Sigmoid colon (tissue), 4 donors: ENCODE measurements at regions not wholly inside any gene's neighbourhood (a gene's known extent, or its start where the extent isn't known, plus 50 kb on each side); places are given as distances from the start of the nearest gene placed in this dataset.

Source experiments
- EP300 ChIP-seq, 4 donors: sonication (generic); formaldehyde crosslinking; IDR thresholded peaks; one replicate each; pipeline ENCODE4 v1.6.1; 2017; ENCODE audit warnings: antibody characterized with exemption in 4 of 4
- POLR2A ChIP-seq, 2 donors: fragments of 450-650 bp; IDR thresholded peaks; one replicate each; pipeline ENCODE4 v1.6.1; 2016; ENCODE audit warnings: antibody characterized with exemption in 2 of 2, mild to moderate bottlenecking in 2 of 2, moderate library complexity in 2 of 2
- POLR2AphosphoS5 ChIP-seq, 4 donors: sonication (generic); formaldehyde crosslinking; IDR thresholded peaks; one replicate each; pipeline ENCODE4 v1.6.1; 2017; ENCODE audit warnings: antibody characterized with exemption in 4 of 4
- TF ChIP-seq, protein P1 (sequence below), 4 experiments: fragments of 450-650 bp in 3 of 4; fragments of 200-600 bp in 1 of 4; IDR thresholded peaks; one replicate each; pipeline ENCODE4 v1.5.1; 2016 to 2019; ENCODE audit warnings: antibody characterized with exemption in 4 of 4, mild to moderate bottlenecking in 3 of 4, moderate library complexity in 2 of 4

DNA sequence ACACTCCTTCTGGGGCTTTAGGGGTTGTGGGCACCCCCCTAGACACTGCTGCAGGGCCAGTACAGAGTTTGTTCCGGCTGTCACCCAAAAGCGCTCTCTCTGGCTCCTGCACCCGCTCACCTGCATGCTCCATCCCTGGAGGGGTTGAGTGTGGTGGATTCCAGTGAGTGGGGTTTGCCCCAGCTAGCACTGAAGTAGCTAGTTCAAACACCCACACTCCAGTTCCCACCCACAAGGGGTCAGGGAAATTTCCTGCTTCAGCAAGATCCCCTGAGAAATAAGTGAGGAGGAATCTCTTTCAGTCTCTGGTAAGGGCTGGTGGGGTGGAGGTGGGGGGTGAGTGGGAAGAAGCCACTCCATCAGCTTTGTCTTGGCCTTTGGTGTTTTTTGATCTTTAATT lies 73.6 kb downstream of the TMEM17 start:
- TF ChIP-seq, protein P1, sequence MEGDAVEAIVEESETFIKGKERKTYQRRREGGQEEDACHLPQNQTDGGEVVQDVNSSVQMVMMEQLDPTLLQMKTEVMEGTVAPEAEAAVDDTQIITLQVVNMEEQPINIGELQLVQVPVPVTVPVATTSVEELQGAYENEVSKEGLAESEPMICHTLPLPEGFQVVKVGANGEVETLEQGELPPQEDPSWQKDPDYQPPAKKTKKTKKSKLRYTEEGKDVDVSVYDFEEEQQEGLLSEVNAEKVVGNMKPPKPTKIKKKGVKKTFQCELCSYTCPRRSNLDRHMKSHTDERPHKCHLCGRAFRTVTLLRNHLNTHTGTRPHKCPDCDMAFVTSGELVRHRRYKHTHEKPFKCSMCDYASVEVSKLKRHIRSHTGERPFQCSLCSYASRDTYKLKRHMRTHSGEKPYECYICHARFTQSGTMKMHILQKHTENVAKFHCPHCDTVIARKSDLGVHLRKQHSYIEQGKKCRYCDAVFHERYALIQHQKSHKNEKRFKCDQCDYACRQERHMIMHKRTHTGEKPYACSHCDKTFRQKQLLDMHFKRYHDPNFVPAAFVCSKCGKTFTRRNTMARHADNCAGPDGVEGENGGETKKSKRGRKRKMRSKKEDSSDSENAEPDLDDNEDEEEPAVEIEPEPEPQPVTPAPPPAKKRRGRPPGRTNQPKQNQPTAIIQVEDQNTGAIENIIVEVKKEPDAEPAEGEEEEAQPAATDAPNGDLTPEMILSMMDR (IDR thresholded peaks at IDR 0.05) = no peak
- TF ChIP-seq EP300 (IDR thresholded peaks at IDR 0.05) = no peak
- no peak for TF ChIP-seq POLR2A (IDR thresholded peaks at IDR 0.05)
- TF ChIP-seq POLR2AphosphoS5 (IDR thresholded peaks at IDR 0.05) = no peak
